HepG2 (cell line): ENCODE measurements at regions not wholly inside any gene's neighbourhood (a gene's known extent, or its start where the extent isn't known, plus 50 kb on each side); places are given as distances from the start of the nearest gene placed in this dataset.

Experiments used
- ATAC-seq: fragments of 200-7000 bp; cut with Tn5 transposase; 3 replicates; pipeline ENCODE4 v1.9.1; 2020; ENCODE audit warnings: mild to moderate bottlenecking, moderate library complexity
- BruUV-seq: library from RNA; stranded (reverse); fragments of 400-500 nt; replicated peaks from 2 replicates; lab custom pipeline; 2021; lab: Mats Ljungman, UMichigan
- CTCF ChIA-PET: fragments of 300-600 bp; formaldehyde crosslinking; extraction: SDS; loops from one replicate; lab custom pipeline; 2021; ENCODE audit warnings: low total read pairs, inconsistent platforms, low intra/inter-chr PET ratio; lab: Yijun Ruan, JAX
- POLR2A ChIA-PET: fragments of 350-600 bp; sonication (Branson Sonifier 250); formaldehyde crosslinking; loops from one replicate; lab custom pipeline; 2020; ENCODE audit warnings: antibody characterized with exemption, inconsistent platforms; lab: Yijun Ruan, JAX
- DNase-seq: peaks from one replicate; pipeline ENCODE4 v3.0.0-alpha.2; 2015; ENCODE audit warnings: low spot score
- FAIRE-seq: peaks from 3 replicates; lab custom pipeline; 2011; peaks lifted over from hg19 to GRCh38; lab: Jason Lieb, UNC
- H2AFZ ChIP-seq: one replicate; pipeline ENCODE4 v1.6.1; 2011; ENCODE audit warnings: low read length, inconsistent platforms
- H3K27ac ChIP-seq: fragments of 300-600 bp; 3 replicates; pipeline ENCODE4 v1.8.0; 2011; ENCODE audit warnings: mixed run types, mild to moderate bottlenecking, mixed read lengths, low read length, inconsistent platforms; ENCODE audit not compliant: insufficient read depth; ENCODE audit errors: extremely low read length
- H3K27me3 ChIP-seq, 2 experiments: fragments of 200-600 bp in 1 of 2; 2 replicates in 1 of 2; 3 replicates in 1 of 2; pipeline versions ENCODE4 v1.6.0 to v1.8.0; 2011; ENCODE audit warnings: low read length in 2 of 2, mild to moderate bottlenecking in 2 of 2, moderate library complexity in 2 of 2, inconsistent platforms in 1 of 2; ENCODE audit not compliant: insufficient read depth in 2 of 2, control insufficient read depth in 1 of 2
- H3K36me3 ChIP-seq, 2 experiments: fragments of 200-600 bp in 1 of 2; replicated peaks in 1 of 2; 2 replicates in 1 of 2; 3 replicates in 1 of 2; pipeline versions ENCODE4 v1.5.1 to v1.8.0; 2011; ENCODE audit warnings: low read length in 2 of 2, inconsistent platforms in 1 of 2; ENCODE audit not compliant: insufficient read depth in 2 of 2, control insufficient read depth in 1 of 2
- H3K4me1 ChIP-seq: 2 replicates; pipeline ENCODE4 v1.5.1; 2012; ENCODE audit warnings: low read length, inconsistent platforms; ENCODE audit not compliant: insufficient read depth
- H3K4me2 ChIP-seq: 2 replicates; pipeline ENCODE4 v1.6.0; 2011; ENCODE audit warnings: low read depth, low read length, inconsistent platforms
- H3K4me3 ChIP-seq, 3 experiments: fragments of 200-600 bp in 1 of 3; sonication (generic), shearing (Covaris generic) in 1 of 3; replicated peaks in 1 of 3; 2 replicates each; pipeline ENCODE4 v1.5.1; 2011 to 2016; ENCODE audit warnings: low read length in 3 of 3, inconsistent platforms in 2 of 3, low read depth in 2 of 3, mild to moderate bottlenecking in 2 of 3, control low read depth in 1 of 3, mixed read lengths in 1 of 3; ENCODE audit not compliant: insufficient read depth in 1 of 3
- H3K79me2 ChIP-seq: one replicate; pipeline ENCODE4 v1.6.1; 2011; ENCODE audit warnings: low read length, inconsistent platforms; ENCODE audit not compliant: insufficient read depth
- H3K9ac ChIP-seq: 2 replicates; pipeline ENCODE4 v1.6.0; 2011; ENCODE audit warnings: mild to moderate bottlenecking, low read depth, low read length, inconsistent platforms; ENCODE audit not compliant: insufficient read depth
- H3K9me3 ChIP-seq: 2 replicates; pipeline ENCODE4 v1.5.1; 2012; ENCODE audit warnings: mild to moderate bottlenecking, low read length
- H4K20me1 ChIP-seq: 2 replicates; pipeline ENCODE4 v1.6.0; 2011; ENCODE audit warnings: inconsistent platforms, mild to moderate bottlenecking, low read length, moderate library complexity; ENCODE audit not compliant: insufficient read depth
- ASH2L ChIP-seq: fragments of 300-600, 200-600 bp; sonication (generic); IDR thresholded peaks from 2 replicates; pipeline ENCODE4 v1.7.0; 2017; ENCODE audit warnings: low read depth, mild to moderate bottlenecking, moderate library complexity, mixed read lengths, low read length; ENCODE audit not compliant: insufficient read length
- CHD4 ChIP-seq: fragments of 200-600 bp; sonication (generic); IDR thresholded peaks from 2 replicates; pipeline ENCODE4 v1.7.0; 2017; ENCODE audit warnings: mild to moderate bottlenecking, low read length, borderline replicate concordance
- DMAP1 ChIP-seq: IDR thresholded peaks from 2 replicates; pipeline ENCODE4 v1.6.1; 2016
- GPN1 ChIP-seq: sonication (generic); formaldehyde crosslinking; IDR thresholded peaks from 2 replicates; pipeline ENCODE4 v1.5.1; 2020; ENCODE audit warnings: missing genetic modification reagents, borderline replicate concordance
- HNF4A ChIP-seq: sonication (generic); formaldehyde crosslinking; IDR thresholded peaks from 2 replicates; pipeline ENCODE4 v1.4.0; 2020; ENCODE audit warnings: missing genetic modification reagents
- KLF11 ChIP-seq: IDR thresholded peaks from 2 replicates; pipeline ENCODE4 v1.6.1; 2016; ENCODE audit warnings: missing compliant biosample characterization
- MEIS1 ChIP-seq: sonication (generic); formaldehyde crosslinking; IDR thresholded peaks from 2 replicates; pipeline ENCODE4 v1.9.0; 2021; ENCODE audit warnings: mild to moderate bottlenecking, missing genetic modification reagents, moderate library complexity, borderline replicate concordance
- SMAD3 ChIP-seq: sonication (generic); formaldehyde crosslinking; IDR thresholded peaks from 2 replicates; pipeline ENCODE4 v1.4.0; 2020; ENCODE audit warnings: missing genetic modification reagents
- ZFP90 ChIP-seq: sonication (generic); formaldehyde crosslinking; IDR thresholded peaks from 2 replicates; pipeline ENCODE4 v1.8.0; 2022; ENCODE audit warnings: missing genetic modification reagents, mild to moderate bottlenecking, inconsistent platforms, borderline replicate concordance
- ZNF501 ChIP-seq: sonication (generic); formaldehyde crosslinking; IDR thresholded peaks from 2 replicates; pipeline ENCODE4 v1.5.1; 2020; ENCODE audit warnings: mild to moderate bottlenecking, moderate library complexity, missing genetic modification reagents
- ZNF629 ChIP-seq: sonication (generic); formaldehyde crosslinking; conservative IDR thresholded peaks from 2 replicates; pipeline ENCODE4 v1.5.0; 2020; ENCODE audit warnings: missing genetic modification reagents
- ZNF761 ChIP-seq: sonication (generic); formaldehyde crosslinking; conservative IDR thresholded peaks from 2 replicates; pipeline ENCODE4 v1.4.0; 2020; ENCODE audit warnings: mild to moderate bottlenecking, missing genetic modification reagents
- ZNF788 ChIP-seq: sonication (generic); formaldehyde crosslinking; IDR thresholded peaks from 2 replicates; pipeline ENCODE4 v1.5.0; 2020; ENCODE audit warnings: mild to moderate bottlenecking, missing genetic modification reagents, borderline replicate concordance
- ZNF83 ChIP-seq: sonication (generic); formaldehyde crosslinking; IDR thresholded peaks from 2 replicates; pipeline ENCODE4 v1.4.0; 2020; ENCODE audit warnings: missing genetic modification reagents, mild to moderate bottlenecking, borderline replicate concordance
- WGBS: methylation state at CpG from one replicate; pipeline ENCODE4 v1.1.6; 2017; ENCODE audit warnings: low lambda C conversion rate; 5-methylcytosine and 5-hydroxymethylcytosine counted together
- in situ Hi-C: cut with HindIII; loops from 2 replicates; pipeline ENCODE4 v1.10.0; 2017; ENCODE audit warnings: low pct_unique_long_range_greater_than_20kb; ENCODE audit not compliant: extremely low pct_ligation_motif_present
- intact Hi-C: fragments of 100-400 bp; cut with micrococcal nuclease; formaldehyde crosslinking; loops from one replicate; pipeline ENCODE4 v1.10.0; 2022; ENCODE audit not compliant: unreplicated experiment
- TF ChIP-seq, protein P1 (sequence below): sonication (generic); formaldehyde crosslinking; IDR thresholded peaks from 2 replicates; pipeline ENCODE4 v1.4.0; 2020; ENCODE audit warnings: missing genetic modification reagents
- TF ChIP-seq, protein P2 (sequence below): sonication (generic); formaldehyde crosslinking; IDR thresholded peaks from 2 replicates; pipeline ENCODE4 v1.4.0; 2020; ENCODE audit warnings: mild to moderate bottlenecking, missing genetic modification reagents
- TF ChIP-seq, protein P3 (sequence below): sonication (generic); formaldehyde crosslinking; IDR thresholded peaks from 2 replicates; pipeline ENCODE4 v1.5.0; 2020; ENCODE audit warnings: mild to moderate bottlenecking, missing genetic modification reagents
- TF ChIP-seq, protein P4 (sequence below): IDR thresholded peaks from 2 replicates; pipeline ENCODE4 v1.6.1; 2016; ENCODE audit warnings: low read depth, borderline replicate concordance

DNA sequence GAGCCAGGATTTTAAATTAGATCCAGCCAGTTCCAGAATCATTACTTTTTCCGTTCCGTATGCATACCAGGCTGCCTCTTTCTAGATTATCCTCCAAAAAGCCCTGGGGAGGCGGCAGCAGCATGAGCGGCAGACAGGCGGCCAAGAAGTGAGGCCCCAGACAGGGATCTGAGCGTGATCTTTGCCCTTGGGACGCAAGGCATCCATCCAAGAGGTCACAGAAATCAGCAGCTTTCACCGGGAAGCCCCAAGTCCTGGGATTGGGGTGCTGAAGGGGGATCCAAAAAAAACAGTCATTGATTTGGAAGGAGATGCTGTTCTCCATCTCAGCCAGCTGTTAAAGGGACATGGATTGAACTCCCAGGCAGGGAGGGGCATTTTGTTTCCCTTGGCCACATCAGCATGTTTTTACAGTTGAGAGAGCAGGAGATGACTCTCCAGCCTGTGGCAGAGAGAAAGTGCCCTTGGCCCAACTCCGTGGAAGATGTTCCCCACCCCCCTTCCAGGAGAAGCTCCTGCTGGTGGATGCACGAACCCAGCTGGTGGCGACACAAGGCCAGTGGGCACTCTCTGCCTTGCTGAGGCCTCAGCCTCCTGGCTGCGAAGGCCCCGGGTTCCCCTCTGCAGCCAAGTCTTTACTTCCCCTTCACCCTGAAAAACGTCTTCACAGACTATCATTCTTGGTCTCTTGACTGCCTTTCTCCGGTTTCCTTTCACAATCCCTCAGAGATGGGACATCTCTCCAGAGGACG is 265.6 kb downstream of the ANAPC1 start:
- H2AFZ ChIP-seq: peak overlapping the region; percentile 12
- no peaks in the 10 kb centered on the region for H3K9me3 ChIP-seq
- in situ Hi-C loops (no loop called here), intact Hi-C loops (loop anchor here (5.0 kb wide), 1 partner anchor 39 kb away; no protein-coding TSS in a partner anchor)
- ATAC-seq (peak; percentile 59), FAIRE-seq (peak; percentile 15), DNase-seq (peak; percentile 25)
- BruUV-seq: no TSS peak
- POLR2A ChIA-PET: interaction anchor here (2.5 to 2.6 kb wide), 2 partner anchors 41 to 81 kb away, joined by 11 read pairs; no protein-coding TSS in a partner anchor
- peak overlapping the region; percentile 55 for H3K9ac ChIP-seq
- CTCF ChIA-PET: no interaction called here
- H3K27me3 ChIP-seq: no peaks in the 10 kb centered on the region
- peak overlapping the region; percentile 56 for H3K27ac ChIP-seq
- H4K20me1 ChIP-seq: no peaks in the 10 kb centered on the region
- H3K4me3 ChIP-seq: peak overlapping the region in 2 of 3 experiments; percentile 17 to 51; a peak in 3 of 6 replicates
- H3K4me2 ChIP-seq: peak overlapping the region; percentile 82
- H3K4me1 ChIP-seq: peaks cover 39% of the 10 kb centered on the region
- H3K36me3 ChIP-seq: no peaks in the 10 kb centered on the region
- no peaks in the 10 kb centered on the region for H3K79me2 ChIP-seq
- WGBS: 51% methylated on average over 16 of the region's 16 CpGs
- peak; percentile 16; the same call in 1 of the 2 replicates for TF ChIP-seq DMAP1 (CRISPR knock-in tag)
- no peak for TF ChIP-seq ZNF788 (CRISPR knock-in tag)
- TF ChIP-seq, protein P1, sequence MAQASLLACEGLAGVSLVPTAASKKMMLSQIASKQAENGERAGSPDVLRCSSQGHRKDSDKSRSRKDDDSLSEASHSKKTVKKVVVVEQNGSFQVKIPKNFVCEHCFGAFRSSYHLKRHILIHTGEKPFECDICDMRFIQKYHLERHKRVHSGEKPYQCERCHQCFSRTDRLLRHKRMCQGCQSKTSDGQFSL: no peak
- no peak for TF ChIP-seq CHD4
- TF ChIP-seq KLF11 (CRISPR knock-in tag): 0 out of 2 replicates have a peak, but pooled peaks have one; percentile 9
- TF ChIP-seq MEIS1 (CRISPR knock-in tag): 0 out of 2 replicates have a peak, but pooled peaks have one; percentile 0
- TF ChIP-seq ASH2L: peak; percentile 0
- peak; percentile 69; the same call in 1 of the 2 replicates for TF ChIP-seq ZNF501 (CRISPR knock-in tag)
- TF ChIP-seq, protein P2, sequence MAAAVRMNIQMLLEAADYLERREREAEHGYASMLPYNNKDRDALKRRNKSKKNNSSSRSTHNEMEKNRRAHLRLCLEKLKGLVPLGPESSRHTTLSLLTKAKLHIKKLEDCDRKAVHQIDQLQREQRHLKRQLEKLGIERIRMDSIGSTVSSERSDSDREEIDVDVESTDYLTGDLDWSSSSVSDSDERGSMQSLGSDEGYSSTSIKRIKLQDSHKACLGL: 0 out of 2 replicates have a peak, but pooled peaks have one; percentile 32
- peak; percentile 15; the same call in 1 of the 2 replicates for TF ChIP-seq ZNF761
- TF ChIP-seq, protein P3, sequence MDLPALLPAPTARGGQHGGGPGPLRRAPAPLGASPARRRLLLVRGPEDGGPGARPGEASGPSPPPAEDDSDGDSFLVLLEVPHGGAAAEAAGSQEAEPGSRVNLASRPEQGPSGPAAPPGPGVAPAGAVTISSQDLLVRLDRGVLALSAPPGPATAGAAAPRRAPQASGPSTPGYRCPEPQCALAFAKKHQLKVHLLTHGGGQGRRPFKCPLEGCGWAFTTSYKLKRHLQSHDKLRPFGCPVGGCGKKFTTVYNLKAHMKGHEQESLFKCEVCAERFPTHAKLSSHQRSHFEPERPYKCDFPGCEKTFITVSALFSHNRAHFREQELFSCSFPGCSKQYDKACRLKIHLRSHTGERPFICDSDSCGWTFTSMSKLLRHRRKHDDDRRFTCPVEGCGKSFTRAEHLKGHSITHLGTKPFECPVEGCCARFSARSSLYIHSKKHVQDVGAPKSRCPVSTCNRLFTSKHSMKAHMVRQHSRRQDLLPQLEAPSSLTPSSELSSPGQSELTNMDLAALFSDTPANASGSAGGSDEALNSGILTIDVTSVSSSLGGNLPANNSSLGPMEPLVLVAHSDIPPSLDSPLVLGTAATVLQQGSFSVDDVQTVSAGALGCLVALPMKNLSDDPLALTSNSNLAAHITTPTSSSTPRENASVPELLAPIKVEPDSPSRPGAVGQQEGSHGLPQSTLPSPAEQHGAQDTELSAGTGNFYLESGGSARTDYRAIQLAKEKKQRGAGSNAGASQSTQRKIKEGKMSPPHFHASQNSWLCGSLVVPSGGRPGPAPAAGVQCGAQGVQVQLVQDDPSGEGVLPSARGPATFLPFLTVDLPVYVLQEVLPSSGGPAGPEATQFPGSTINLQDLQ (CRISPR knock-in tag): 0 out of 2 replicates have a peak, but pooled peaks have one; percentile 22
- no peak for TF ChIP-seq ZNF629 (CRISPR knock-in tag)
- TF ChIP-seq ZFP90: 0 out of 2 replicates have a peak, but pooled peaks have one; percentile 9
- 0 out of 2 replicates have a peak, but pooled peaks have one; percentile 24 for TF ChIP-seq ZNF83
- no peak for TF ChIP-seq GPN1 (CRISPR knock-in tag)
- peak; percentile 73 for TF ChIP-seq HNF4A (CRISPR knock-in tag)
- TF ChIP-seq, protein P4, sequence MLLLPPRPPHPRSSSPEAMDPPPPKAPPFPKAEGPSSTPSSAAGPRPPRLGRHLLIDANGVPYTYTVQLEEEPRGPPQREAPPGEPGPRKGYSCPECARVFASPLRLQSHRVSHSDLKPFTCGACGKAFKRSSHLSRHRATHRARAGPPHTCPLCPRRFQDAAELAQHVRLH (CRISPR knock-in tag): peak; percentile 28; the same call in 1 of the 2 replicates
- peak; percentile 24; the same call in 1 of the 2 replicates for TF ChIP-seq SMAD3
